GM19395 (cell line): ENCODE measurements at regions not wholly inside any gene's neighbourhood (a gene's known extent, or its start where the extent isn't known, plus 50 kb on each side); places are given as distances from the start of the nearest gene placed in this dataset.

Experiments used
- ATAC-seq: cut with Tn5 transposase; IDR thresholded peaks from one replicate; pipeline ENCODE4 v1.9.1; 2021; ENCODE audit warnings: mild to moderate bottlenecking, moderate library complexity; ENCODE audit not compliant: unreplicated experiment

- no peak for ATAC-seq
Observed at GRCh38 chr1:224564454-224565084, 51.5 kb upstream of the CNIH3 start.

GRCh38 chr1:224565186-224565585 is 50.9 kb upstream of the CNIH3 start:
- no peak for ATAC-seq

GRCh38 chr1:224565611-224566406 is 50.3 kb upstream of the CNIH3 start:
- ATAC-seq: no peak
